Activated CD4-positive, alpha-beta T cell treated with anti-CD3 and anti-CD28 coated beads, Interleukin-2, amount 10 ng/mL, durations not matched to agents 24 days and 14 days (primary cell): ENCODE measurements at regions not wholly inside any gene's neighbourhood (a gene's known extent, or its start where the extent isn't known, plus 50 kb on each side); places are given as distances from the start of the nearest gene placed in this dataset.

Source experiments
- DNase-seq: peaks from one replicate; pipeline ENCODE4 v3.0.0; 2022
- H3K27ac Mint-ChIP-seq: one replicate; pipeline ENCODE4 v1.8.0; 2022; ENCODE audit warnings: mild to moderate bottlenecking, mixed read lengths
- H3K27me3 Mint-ChIP-seq: one replicate; pipeline ENCODE4 v1.8.0; 2022; ENCODE audit warnings: mixed read lengths
- H3K36me3 Mint-ChIP-seq: one replicate; pipeline ENCODE4 v1.8.0; 2022; ENCODE audit warnings: low read depth, mild to moderate bottlenecking, mixed read lengths
- H3K4me1 Mint-ChIP-seq: one replicate; pipeline ENCODE4 v1.8.0; 2021; ENCODE audit warnings: mixed read lengths
- H3K4me3 Mint-ChIP-seq: one replicate; pipeline ENCODE4 v1.8.0; 2022; ENCODE audit warnings: mild to moderate bottlenecking, moderate library complexity, mixed read lengths
- H3K9me3 Mint-ChIP-seq: one replicate; pipeline ENCODE4 v1.8.0; 2021; ENCODE audit warnings: mixed read lengths
- intact Hi-C: fragments of 100-400 bp; cut with micrococcal nuclease; formaldehyde crosslinking; loops from one replicate; pipeline ENCODE4 v1.15.1; 2023

GRCh38 chr16:64499211-64499610, 622.7 kb downstream of the CDH11 start:
- H3K36me3 Mint-ChIP-seq: no peaks in the 10 kb centered on the region
- H3K27me3 Mint-ChIP-seq: no peaks in the 10 kb centered on the region
- intact Hi-C loops: no loop called here
- no peaks in the 10 kb centered on the region for H3K9me3 Mint-ChIP-seq
- no peak overlapping the region for H3K4me3 Mint-ChIP-seq
- DNase-seq: no peak
- H3K27ac Mint-ChIP-seq: no peak overlapping the region
- H3K4me1 Mint-ChIP-seq: no peaks in the 10 kb centered on the region

GRCh38 chr16:64498363-64498762, 623.5 kb downstream of the CDH11 start:
- H3K9me3 Mint-ChIP-seq: no peaks in the 10 kb centered on the region
- no peaks in the 10 kb centered on the region for H3K36me3 Mint-ChIP-seq
- no peaks in the 10 kb centered on the region for H3K27me3 Mint-ChIP-seq
- intact Hi-C loops: no loop called here
- H3K27ac Mint-ChIP-seq: no peak overlapping the region
- no peak overlapping the region for H3K4me3 Mint-ChIP-seq
- no peaks in the 10 kb centered on the region for H3K4me1 Mint-ChIP-seq
- DNase-seq: no peak

- Mint-ChIP-seq H3K27ac (no peak overlapping the region), H3K9me3 (peaks cover 5% of the 10 kb centered on the region), H3K4me1 (no peaks in the 10 kb centered on the region), H3K4me3 (no peak overlapping the region), H3K36me3 (no peaks in the 10 kb centered on the region), H3K27me3 (no peaks in the 10 kb centered on the region)
- intact Hi-C loops: no loop called here
- DNase-seq: no peak
Measured at GRCh38 chr16:64493709-64494108, 628.2 kb downstream of the CDH11 start.

- no peak overlapping the region for H3K4me3 Mint-ChIP-seq
- no peaks in the 10 kb centered on the region for H3K36me3 Mint-ChIP-seq
- H3K4me1 Mint-ChIP-seq: no peaks in the 10 kb centered on the region
- no peak overlapping the region for H3K27ac Mint-ChIP-seq
- peaks cover 7% of the 10 kb centered on the region for H3K9me3 Mint-ChIP-seq
- intact Hi-C loops: no loop called here
- no peak for DNase-seq
- H3K27me3 Mint-ChIP-seq: no peaks in the 10 kb centered on the region
Measured at GRCh38 chr16:64489449-64489848, 632.4 kb downstream of the CDH11 start.

- no peaks in the 10 kb centered on the region for H3K36me3 Mint-ChIP-seq
- intact Hi-C loops: no loop called here
- no peak for DNase-seq
- H3K27me3 Mint-ChIP-seq: no peaks in the 10 kb centered on the region
- no peak overlapping the region for H3K4me3 Mint-ChIP-seq
- peaks cover 7% of the 10 kb centered on the region for H3K9me3 Mint-ChIP-seq
- H3K4me1 Mint-ChIP-seq: no peaks in the 10 kb centered on the region
- H3K27ac Mint-ChIP-seq: no peak overlapping the region
Measured at GRCh38 chr16:64486561-64486960, 635.3 kb downstream of the CDH11 start.

- no peak overlapping the region for H3K27ac Mint-ChIP-seq
- H3K9me3 Mint-ChIP-seq: peaks cover 13% of the 10 kb centered on the region
- H3K4me3 Mint-ChIP-seq: no peak overlapping the region
- intact Hi-C loops: no loop called here
- no peaks in the 10 kb centered on the region for H3K4me1 Mint-ChIP-seq
- no peaks in the 10 kb centered on the region for H3K27me3 Mint-ChIP-seq
- no peak for DNase-seq
- H3K36me3 Mint-ChIP-seq: no peaks in the 10 kb centered on the region
Measured at GRCh38 chr16:64481497-64481896, 640.4 kb downstream of the CDH11 start.

GRCh38 chr16:64478252-64478906, 643.5 kb downstream of the CDH11 start:
- no peak overlapping the region for H3K27ac Mint-ChIP-seq
- no peaks in the 10 kb centered on the region for H3K27me3 Mint-ChIP-seq
- H3K4me3 Mint-ChIP-seq: no peak overlapping the region
- no peaks in the 10 kb centered on the region for H3K36me3 Mint-ChIP-seq
- no peaks in the 10 kb centered on the region for H3K4me1 Mint-ChIP-seq
- H3K9me3 Mint-ChIP-seq: peaks cover 16% of the 10 kb centered on the region
- DNase-seq: no peak
- intact Hi-C loops: no loop called here

- no peaks in the 10 kb centered on the region for H3K36me3 Mint-ChIP-seq
- no peak overlapping the region for H3K27ac Mint-ChIP-seq
Measured at GRCh38 chr16:64475627-64476351, 646.1 kb downstream of the CDH11 start.

GRCh38 chr16:64470916-64471315, 650.9 kb downstream of the CDH11 start:
- no peaks in the 10 kb centered on the region for H3K27me3 Mint-ChIP-seq
- intact Hi-C loops: no loop called here
- H3K36me3 Mint-ChIP-seq: no peaks in the 10 kb centered on the region
- no peak for DNase-seq
- peaks cover 2% of the 10 kb centered on the region for H3K9me3 Mint-ChIP-seq
- H3K27ac Mint-ChIP-seq: no peak overlapping the region
- H3K4me1 Mint-ChIP-seq: no peaks in the 10 kb centered on the region
- no peak overlapping the region for H3K4me3 Mint-ChIP-seq

More at GRCh38 chr16:64475627-64476351, 646.1 kb downstream of the CDH11 start:
- intact Hi-C loops: no loop called here
- Mint-ChIP-seq H3K4me1 (no peaks in the 10 kb centered on the region), H3K9me3 (peaks cover 16% of the 10 kb centered on the region), H3K4me3 (no peak overlapping the region), H3K27me3 (no peaks in the 10 kb centered on the region)
- DNase-seq: no peak

GRCh38 chr16:64469906-64470702, 651.8 kb downstream of the CDH11 start:
- peaks cover 2% of the 10 kb centered on the region for H3K9me3 Mint-ChIP-seq
- intact Hi-C loops: no loop called here

GRCh38 chr16:64469351-64469750, 652.5 kb downstream of the CDH11 start:
- Mint-ChIP-seq H3K27ac (no peak overlapping the region), H3K4me1 (no peaks in the 10 kb centered on the region), H3K36me3 (no peaks in the 10 kb centered on the region), H3K4me3 (no peak overlapping the region), H3K9me3 (peaks cover 2% of the 10 kb centered on the region), H3K27me3 (no peaks in the 10 kb centered on the region)
- no peak for DNase-seq
- intact Hi-C loops: no loop called here

More at GRCh38 chr16:64469906-64470702, 651.8 kb downstream of the CDH11 start:
- no peaks in the 10 kb centered on the region for H3K27me3 Mint-ChIP-seq
- no peak overlapping the region for H3K4me3 Mint-ChIP-seq
- DNase-seq: no peak
- H3K27ac Mint-ChIP-seq: no peak overlapping the region
- H3K36me3 Mint-ChIP-seq: no peaks in the 10 kb centered on the region
- H3K4me1 Mint-ChIP-seq: no peaks in the 10 kb centered on the region

GRCh38 chr16:64468515-64469090, 653.3 kb downstream of the CDH11 start:
- H3K27me3 Mint-ChIP-seq: no peaks in the 10 kb centered on the region
- H3K9me3 Mint-ChIP-seq: no peaks in the 10 kb centered on the region
- no peaks in the 10 kb centered on the region for H3K36me3 Mint-ChIP-seq
- H3K4me1 Mint-ChIP-seq: no peaks in the 10 kb centered on the region
- no peak overlapping the region for H3K4me3 Mint-ChIP-seq
- H3K27ac Mint-ChIP-seq: no peak overlapping the region
- intact Hi-C loops: no loop called here
- DNase-seq: no peak

- no peaks in the 10 kb centered on the region for H3K4me1 Mint-ChIP-seq
Measured at GRCh38 chr16:64459821-64460220, 662.0 kb downstream of the CDH11 start.

GRCh38 chr16:64459402-64459801, 662.5 kb downstream of the CDH11 start:
- H3K4me1 Mint-ChIP-seq: no peaks in the 10 kb centered on the region
- no peak overlapping the region for H3K27ac Mint-ChIP-seq
- intact Hi-C loops: no loop called here
- no peaks in the 10 kb centered on the region for H3K27me3 Mint-ChIP-seq
- H3K36me3 Mint-ChIP-seq: no peaks in the 10 kb centered on the region
- H3K9me3 Mint-ChIP-seq: peaks cover 8% of the 10 kb centered on the region
- no peak overlapping the region for H3K4me3 Mint-ChIP-seq
- no peak for DNase-seq

More at GRCh38 chr16:64459821-64460220, 662.0 kb downstream of the CDH11 start:
- Mint-ChIP-seq H3K9me3 (peaks cover 8% of the 10 kb centered on the region), H3K27ac (no peak overlapping the region), H3K4me3 (no peak overlapping the region), H3K27me3 (no peaks in the 10 kb centered on the region), H3K36me3 (no peaks in the 10 kb centered on the region)
- intact Hi-C loops: no loop called here
- no peak for DNase-seq
